Retinal pigment epithelial cell (primary cell): ENCODE measurements at regions not wholly inside any gene's neighbourhood (a gene's known extent, or its start where the extent isn't known, plus 50 kb on each side); places are given as distances from the start of the nearest gene placed in this dataset.

Experiments
- DNase-seq: peaks from one replicate; pipeline ENCODE4 v3.0.0-alpha.2; 2010; ENCODE audit warnings: low read depth
- H3K4me3 ChIP-seq: 2 replicates; pipeline ENCODE4 v1.5.1; 2011; ENCODE audit warnings: mild to moderate bottlenecking, low read length, control low read depth, moderate library complexity
- TF ChIP-seq, protein P1 (sequence below): conservative IDR thresholded peaks from 2 replicates; pipeline ENCODE4 v1.5.1; 2011; ENCODE audit warnings: low read depth, low read length, control low read depth, inconsistent platforms

GRCh38 chrX:134733591-134733990 is 63.4 kb downstream of the PABIR2 start:
- no peak overlapping the region for H3K4me3 ChIP-seq
- DNase-seq, result no peak
- TF ChIP-seq, protein P1, sequence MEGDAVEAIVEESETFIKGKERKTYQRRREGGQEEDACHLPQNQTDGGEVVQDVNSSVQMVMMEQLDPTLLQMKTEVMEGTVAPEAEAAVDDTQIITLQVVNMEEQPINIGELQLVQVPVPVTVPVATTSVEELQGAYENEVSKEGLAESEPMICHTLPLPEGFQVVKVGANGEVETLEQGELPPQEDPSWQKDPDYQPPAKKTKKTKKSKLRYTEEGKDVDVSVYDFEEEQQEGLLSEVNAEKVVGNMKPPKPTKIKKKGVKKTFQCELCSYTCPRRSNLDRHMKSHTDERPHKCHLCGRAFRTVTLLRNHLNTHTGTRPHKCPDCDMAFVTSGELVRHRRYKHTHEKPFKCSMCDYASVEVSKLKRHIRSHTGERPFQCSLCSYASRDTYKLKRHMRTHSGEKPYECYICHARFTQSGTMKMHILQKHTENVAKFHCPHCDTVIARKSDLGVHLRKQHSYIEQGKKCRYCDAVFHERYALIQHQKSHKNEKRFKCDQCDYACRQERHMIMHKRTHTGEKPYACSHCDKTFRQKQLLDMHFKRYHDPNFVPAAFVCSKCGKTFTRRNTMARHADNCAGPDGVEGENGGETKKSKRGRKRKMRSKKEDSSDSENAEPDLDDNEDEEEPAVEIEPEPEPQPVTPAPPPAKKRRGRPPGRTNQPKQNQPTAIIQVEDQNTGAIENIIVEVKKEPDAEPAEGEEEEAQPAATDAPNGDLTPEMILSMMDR, result no peak

DNA sequence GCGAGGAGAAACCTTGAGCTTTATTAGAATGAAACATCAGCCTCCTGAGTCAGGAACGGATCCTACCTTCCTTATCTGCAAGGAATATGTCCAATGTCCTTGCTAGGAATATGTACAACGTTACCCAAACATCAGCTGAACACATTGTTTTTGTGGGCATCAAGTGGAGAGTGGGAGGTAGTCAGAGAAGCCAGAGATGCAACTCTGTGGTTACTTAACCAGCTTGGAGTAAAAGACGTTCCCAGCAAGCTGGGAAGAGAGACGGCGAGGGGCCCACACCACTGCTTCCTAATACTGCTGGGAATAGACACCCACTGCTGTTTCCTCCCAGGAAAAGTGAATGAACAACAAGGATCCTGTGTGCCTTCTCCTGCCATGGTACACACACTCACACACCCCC is 64.3 kb downstream of the PABIR2 start:
- no peak for DNase-seq
- no peak overlapping the region for H3K4me3 ChIP-seq
- TF ChIP-seq, protein P1, result no peak

GRCh38 chrX:134732152-134732551 is 64.9 kb downstream of the PABIR2 start:
- no peak overlapping the region for H3K4me3 ChIP-seq
- TF ChIP-seq, protein P1, result no peak
- DNase-seq, result no peak

- no peak for DNase-seq
- H3K4me3 ChIP-seq, result no peak overlapping the region
- TF ChIP-seq, protein P1, result peak; percentile 31
Observed at GRCh38 chrX:134727363-134727762, 69.1 kb upstream of the PLAC1 start.

DNA sequence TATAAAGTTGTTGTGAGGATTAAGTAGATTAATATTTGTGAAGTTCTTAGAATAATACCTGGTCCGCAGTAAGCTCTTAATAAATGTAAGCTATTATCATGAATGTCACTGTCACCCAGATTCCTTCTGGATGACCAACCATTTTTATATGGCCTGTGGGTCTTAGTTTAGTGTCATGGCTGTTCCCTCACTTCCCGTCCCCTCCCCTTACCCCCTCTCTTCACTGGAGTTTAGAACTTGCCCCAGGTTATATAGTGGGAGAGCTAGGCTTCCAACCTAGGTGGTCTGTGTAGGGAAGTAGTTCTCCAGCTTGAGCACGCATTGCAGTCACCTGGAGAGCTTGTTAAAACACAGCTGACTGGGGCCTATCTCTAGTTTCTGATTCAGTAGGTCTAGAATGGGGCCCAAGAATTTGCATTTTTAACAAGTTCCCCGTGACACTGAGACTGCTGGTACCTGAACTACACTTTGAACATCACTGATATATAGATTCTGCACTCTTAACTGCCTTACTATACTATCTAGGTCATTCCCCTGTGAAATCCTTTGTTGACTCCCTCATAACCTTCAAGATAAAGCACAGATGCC is 66.9 kb upstream of the PLAC1 start:
- no peak for DNase-seq
- TF ChIP-seq, protein P1, result no peak
- H3K4me3 ChIP-seq, result no peak overlapping the region

DNA sequence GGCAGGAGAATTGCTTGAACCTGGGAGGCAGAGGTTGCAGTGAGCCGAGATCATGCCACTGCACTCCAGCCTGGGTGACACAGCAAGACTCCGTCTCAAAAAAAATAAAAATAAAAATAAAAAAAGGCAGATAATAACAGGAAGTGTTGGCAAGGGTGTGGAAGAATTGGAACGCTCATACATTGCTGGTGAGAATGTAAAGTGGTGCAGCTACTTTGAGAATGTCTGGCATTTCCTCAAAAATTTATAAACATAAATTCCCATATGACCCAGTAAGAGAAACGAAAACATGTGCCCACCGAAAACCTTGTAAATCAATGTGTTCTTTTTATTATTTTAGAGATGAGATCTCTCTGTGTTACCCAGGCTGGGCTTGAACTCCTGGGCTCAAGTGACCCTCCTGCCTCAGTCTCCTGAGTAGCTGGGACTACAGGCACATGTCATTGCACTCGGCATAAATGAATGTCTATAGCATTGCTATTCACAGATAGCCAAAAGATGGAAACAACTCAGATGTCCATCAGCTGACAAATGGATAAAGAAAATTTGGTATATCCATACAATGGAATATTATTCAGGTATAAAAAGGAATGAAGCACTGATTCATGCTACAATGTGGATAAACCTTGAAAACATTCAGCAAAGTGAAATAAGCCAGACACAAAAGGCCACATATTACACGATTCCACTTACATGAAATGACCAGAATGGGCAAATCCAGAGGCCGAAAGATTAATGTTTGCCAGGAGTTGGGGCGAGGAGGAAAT is 63.7 kb upstream of the PLAC1 start:
- no peak overlapping the region for H3K4me3 ChIP-seq
- no peak for DNase-seq
- TF ChIP-seq, protein P1, result no peak

DNA sequence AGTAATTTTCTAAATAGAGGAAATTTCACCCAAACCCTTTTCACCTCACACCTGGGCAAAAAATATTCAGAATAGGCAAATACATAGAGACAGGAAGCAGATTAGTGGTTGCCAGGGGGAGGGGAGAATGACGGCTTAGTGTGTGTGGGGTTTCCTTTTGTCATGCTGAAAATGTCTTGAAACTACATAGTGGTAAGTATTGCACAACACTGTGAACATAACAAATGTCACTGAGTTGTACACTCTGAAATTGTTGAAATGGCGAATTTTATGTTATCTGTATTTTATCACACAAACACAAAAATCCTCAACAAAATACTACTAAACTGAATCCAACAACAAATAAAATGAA is 60.7 kb upstream of the PLAC1 start:
- DNase-seq, result no peak
- TF ChIP-seq, protein P1, result no peak
- H3K4me3 ChIP-seq, result no peak overlapping the region
